Prostate gland (tissue), 2 donors: ENCODE measurements at regions not wholly inside any gene's neighbourhood (a gene's known extent, or its start where the extent isn't known, plus 50 kb on each side); places are given as distances from the start of the nearest gene placed in this dataset.
"Not testable (repeated sequence)": the region's sequence is repeated elsewhere in the genome, so short reads cannot be mapped to it uniquely, and the experiment has no call there.

Experiments
- DNase-seq: peaks from one replicate; pipeline ENCODE4 v3.0.0-alpha.2; 2019; ENCODE audit warnings: low spot score
- H3K27ac ChIP-seq, 2 donors: fragments of 200-600 bp; sonication (generic); 2 replicates each; pipeline ENCODE4 v1.5.1; 2017 to 2019
- H3K27me3 ChIP-seq: fragments of 200-600 bp; sonication (generic); replicated peaks from 2 replicates; pipeline ENCODE4 v1.5.1; 2019; ENCODE audit not compliant: insufficient read depth
- H3K36me3 ChIP-seq, 2 donors: fragments of 200-600 bp; sonication (generic); 1 replicate in 1 of 2; 2 replicates in 1 of 2; pipeline versions ENCODE4 v1.5.1 to v1.8.1; 2017 to 2019
- H3K4me1 ChIP-seq: fragments of 200-600 bp; sonication (generic); replicated peaks from 2 replicates; pipeline ENCODE4 v1.5.1; 2019
- H3K4me3 ChIP-seq, 2 donors: fragments of 200-600 bp; sonication (generic); 2 replicates each; pipeline ENCODE4 v1.5.1; 2017 to 2019
- H3K9me3 ChIP-seq: fragments of 200-600 bp; sonication (generic); 2 replicates; pipeline ENCODE4 v1.5.1; 2017
- CTCF ChIP-seq, 4 experiments: fragments of 200-600 bp in 2 of 4; fragments of 450-650 bp in 2 of 4; sonication (generic) in 2 of 4; IDR thresholded peaks; 1 replicate in 3 of 4; 2 replicates in 1 of 4; pipeline ENCODE4 v1.5.1; 2016 to 2019; ENCODE audit warnings: antibody characterized with exemption in 4 of 4, mild to moderate bottlenecking in 2 of 4, moderate library complexity in 2 of 4
- POLR2A ChIP-seq: fragments of 450-650 bp; IDR thresholded peaks from one replicate; pipeline ENCODE4 v1.6.1; 2016; ENCODE audit warnings: antibody characterized with exemption, mild to moderate bottlenecking
- POLR2AphosphoS5 ChIP-seq: sonication (generic); formaldehyde crosslinking; IDR thresholded peaks from one replicate; pipeline ENCODE4 v1.6.1; 2017; ENCODE audit warnings: antibody characterized with exemption
- WGBS: methylation state at CpG from one replicate; pipeline ENCODE4 v1.1.5; 2018; 5-methylcytosine and 5-hydroxymethylcytosine counted together
- intact Hi-C: fragments of 100-400 bp; cut with DNase I; formaldehyde crosslinking; loops from one replicate; pipeline ENCODE4 v1.14.2; 2022

- Histone ChIP-seq H3K27ac (no peak overlapping the region), H3K27me3 (no peaks in the 10 kb centered on the region), H3K36me3 (no peaks in the 10 kb centered on the region), H3K9me3 (no peaks in the 10 kb centered on the region), H3K4me3 (no peak overlapping the region), H3K4me1 (no peaks in the 10 kb centered on the region)
- no peak for DNase-seq
- intact Hi-C loops = no loop called here
- TF ChIP-seq POLR2A = no peak
- no peak for TF ChIP-seq CTCF (IDR thresholded peaks at IDR 0.05)
- no peak for TF ChIP-seq POLR2AphosphoS5
Measured at GRCh38 chr20:53818457-53819177, 225.0 kb upstream of the ZNF217 start.

- intact Hi-C loops = not testable (repeated sequence)
Measured at GRCh38 chr20:53817513-53817912, 223.9 kb upstream of the ZNF217 start.

GRCh38 chr20:53816872-53817398 lies 223.3 kb upstream of the ZNF217 start:
- Histone ChIP-seq H3K36me3 (no peaks in the 10 kb centered on the region), H3K4me1 (no peaks in the 10 kb centered on the region), H3K4me3 (no peak overlapping the region), H3K9me3 (no peaks in the 10 kb centered on the region), H3K27ac (no peak overlapping the region), H3K27me3 (no peaks in the 10 kb centered on the region)
- TF ChIP-seq CTCF (IDR thresholded peaks at IDR 0.05) = no peak
- TF ChIP-seq POLR2AphosphoS5 = no peak
- no peak for TF ChIP-seq POLR2A
- WGBS = 92% methylated on average over 4 of the region's 4 CpGs
- intact Hi-C loops = no loop called here
- no peak for DNase-seq

More at GRCh38 chr20:53817513-53817912, 223.9 kb upstream of the ZNF217 start:
- not testable (repeated sequence) for H3K4me1 ChIP-seq, H3K36me3 ChIP-seq, DNase-seq, H3K27ac ChIP-seq, H3K27me3 ChIP-seq, H3K9me3 ChIP-seq, H3K4me3 ChIP-seq
- 95% methylated on average over 7 of the region's 7 CpGs for WGBS

GRCh38 chr20:53815509-53815908 lies 221.9 kb upstream of the ZNF217 start:
- DNase-seq = no peak
- Histone ChIP-seq H3K27me3 (no peaks in the 10 kb centered on the region), H3K4me1 (no peaks in the 10 kb centered on the region), H3K4me3 (no peak overlapping the region), H3K9me3 (no peaks in the 10 kb centered on the region), H3K36me3 (no peaks in the 10 kb centered on the region), H3K27ac (no peak overlapping the region)
- no peak for TF ChIP-seq POLR2A
- TF ChIP-seq POLR2AphosphoS5 = no peak
- no peak for TF ChIP-seq CTCF (IDR thresholded peaks at IDR 0.05)
- intact Hi-C loops = no loop called here

- Histone ChIP-seq H3K36me3 (no peaks in the 10 kb centered on the region), H3K4me3 (no peak overlapping the region), H3K27ac (no peak overlapping the region), H3K27me3 (no peaks in the 10 kb centered on the region), H3K4me1 (no peaks in the 10 kb centered on the region), H3K9me3 (no peaks in the 10 kb centered on the region)
- TF ChIP-seq CTCF (IDR thresholded peaks at IDR 0.05) (no peak), POLR2AphosphoS5 (no peak)
- 98% methylated on average over 2 of the region's 2 CpGs for WGBS
- intact Hi-C loops = no loop called here
- DNase-seq = no peak
Measured at GRCh38 chr20:53814060-53814459, 220.4 kb upstream of the ZNF217 start.
